GM19372 (cell line): ENCODE measurements at regions not wholly inside any gene's neighbourhood (a gene's known extent, or its start where the extent isn't known, plus 50 kb on each side); places are given as distances from the start of the nearest gene placed in this dataset.

Source experiments
- ATAC-seq: cut with Tn5 transposase; IDR thresholded peaks from one replicate; pipeline ENCODE4 v1.9.1; 2021; ENCODE audit warnings: mild to moderate bottlenecking, low read depth, moderate library complexity; ENCODE audit not compliant: unreplicated experiment

- ATAC-seq, result no peak
These were observed 148.4 kb upstream of the HMCN1 start for GRCh38 chr1:185585770-185586169.

- ATAC-seq, result no peak
These were observed 152.0 kb upstream of the HMCN1 start for GRCh38 chr1:185581961-185582725.

GRCh38 chr1:185581020-185581419, 153.2 kb upstream of the HMCN1 start:
- no peak for ATAC-seq

- no peak for ATAC-seq
These were observed 155.9 kb upstream of the HMCN1 start for GRCh38 chr1:185578293-185578692.

GRCh38 chr1:185574139-185574875, 159.9 kb upstream of the HMCN1 start:
- no peak for ATAC-seq

- no peak for ATAC-seq
These were observed 160.5 kb upstream of the HMCN1 start for GRCh38 chr1:185573677-185574076.

GRCh38 chr1:185573162-185573561, 161.0 kb upstream of the HMCN1 start:
- ATAC-seq, result no peak

- ATAC-seq, result no peak
These were observed 163.2 kb upstream of the HMCN1 start for GRCh38 chr1:185570962-185571361.

GRCh38 chr1:185568155-185569123, 165.8 kb upstream of the HMCN1 start:
- no peak for ATAC-seq

- ATAC-seq, result no peak
These were observed 166.8 kb upstream of the HMCN1 start for GRCh38 chr1:185567440-185567839.

- no peak for ATAC-seq
These were observed 167.2 kb upstream of the HMCN1 start for GRCh38 chr1:185566995-185567394.

- ATAC-seq, result no peak
These were observed 168.9 kb upstream of the HMCN1 start for GRCh38 chr1:185565302-185565701.

GRCh38 chr1:185564816-185565215, 169.4 kb upstream of the HMCN1 start:
- no peak for ATAC-seq

GRCh38 chr1:185562461-185563359, 171.5 kb upstream of the HMCN1 start:
- ATAC-seq, result no peak

- no peak for ATAC-seq
These were observed 172.6 kb upstream of the HMCN1 start for GRCh38 chr1:185561629-185562028.

GRCh38 chr1:185560760-185561159, 173.4 kb upstream of the HMCN1 start:
- ATAC-seq, result no peak

GRCh38 chr1:185559684-185560331, 174.4 kb upstream of the HMCN1 start:
- ATAC-seq, result peak; percentile 94

- ATAC-seq, result no peak
These were observed 175.0 kb upstream of the HMCN1 start for GRCh38 chr1:185559151-185559550.

- no peak for ATAC-seq
These were observed 177.6 kb upstream of the HMCN1 start for GRCh38 chr1:185556561-185556960.
